IPS DF 6.9 (cell line): ENCODE measurements at regions not wholly inside any gene's neighbourhood (a gene's known extent, or its start where the extent isn't known, plus 50 kb on each side); places are given as distances from the start of the nearest gene placed in this dataset.

ENCODE experiments used
- DNase-seq: peaks from one replicate; pipeline ENCODE4 v3.0.0-alpha.2; 2013; ENCODE audit warnings: low read depth, low spot score
- H3K27ac ChIP-seq: one replicate; pipeline ENCODE4 v1.5.1; 2013; ENCODE audit warnings: low read length, control low read depth
- H3K27me3 ChIP-seq: 2 replicates; pipeline ENCODE4 v1.6.1; 2013; ENCODE audit warnings: mild to moderate bottlenecking, low read length; ENCODE audit not compliant: control insufficient read depth, insufficient read depth
- H3K36me3 ChIP-seq: 2 replicates; pipeline ENCODE4 v1.6.1; 2013; ENCODE audit warnings: low read length; ENCODE audit not compliant: control insufficient read depth, insufficient read depth
- H3K4me1 ChIP-seq: 2 replicates; pipeline ENCODE4 v1.6.1; 2013; ENCODE audit warnings: low read length; ENCODE audit not compliant: control insufficient read depth, insufficient read depth
- H3K4me3 ChIP-seq: 2 replicates; pipeline ENCODE4 v1.5.1; 2013; ENCODE audit warnings: mild to moderate bottlenecking, low read length
- H3K9me3 ChIP-seq: 2 replicates; pipeline ENCODE4 v1.6.1; 2013; ENCODE audit warnings: low read length, inconsistent platforms; ENCODE audit not compliant: control insufficient read depth, insufficient read depth
- WGBS: extraction: QIAGEN DNeasy Blood & Tissue Kit; methylation state at CpG from one replicate; pipeline ENCODE4 v1.1.7; 2013; ENCODE audit warnings: mixed read lengths, missing lambda C conversion rate; ENCODE audit not compliant: insufficient read length, insufficient coverage; 5-methylcytosine and 5-hydroxymethylcytosine counted together

GRCh38 chr12:111010061-111010460, 89.7 kb upstream of the MYL2 start:
- Histone ChIP-seq H3K36me3 (no peaks in the 10 kb centered on the region), H3K27ac (no peak overlapping the region), H3K27me3 (no peaks in the 10 kb centered on the region), H3K9me3 (no peaks in the 10 kb centered on the region), H3K4me3 (no peak overlapping the region), H3K4me1 (no peaks in the 10 kb centered on the region)
- DNase-seq, result no peak
- no CpG with 5 or more reads among the region's 3 CpGs for WGBS

- DNase-seq, result no peak
- no peak overlapping the region for H3K4me3 ChIP-seq
- no peaks in the 10 kb centered on the region for H3K36me3 ChIP-seq
- H3K27ac ChIP-seq, result no peak overlapping the region
- no peaks in the 10 kb centered on the region for H3K4me1 ChIP-seq
- no peaks in the 10 kb centered on the region for H3K27me3 ChIP-seq
- no CpG with 5 or more reads among the region's 2 CpGs for WGBS
- no peaks in the 10 kb centered on the region for H3K9me3 ChIP-seq
These were observed 86.2 kb upstream of the MYL2 start for GRCh38 chr12:111006621-111007020.

GRCh38 chr12:110998971-110999370, 78.6 kb upstream of the MYL2 start:
- DNase-seq, result no peak
- Histone ChIP-seq H3K36me3 (no peaks in the 10 kb centered on the region), H3K27ac (no peak overlapping the region), H3K4me1 (no peaks in the 10 kb centered on the region), H3K9me3 (no peaks in the 10 kb centered on the region), H3K27me3 (no peaks in the 10 kb centered on the region), H3K4me3 (no peak overlapping the region)
- no CpG with 5 or more reads among the region's 2 CpGs for WGBS

GRCh38 chr12:110998165-110998564, 77.8 kb upstream of the MYL2 start:
- no peaks in the 10 kb centered on the region for H3K4me1 ChIP-seq
- no peak overlapping the region for H3K4me3 ChIP-seq
- no CpG with 5 or more reads among the region's 3 CpGs for WGBS
- H3K27ac ChIP-seq, result no peak overlapping the region
- H3K9me3 ChIP-seq, result no peaks in the 10 kb centered on the region
- H3K36me3 ChIP-seq, result no peaks in the 10 kb centered on the region
- H3K27me3 ChIP-seq, result no peaks in the 10 kb centered on the region
- DNase-seq, result no peak

GRCh38 chr12:110996415-110996814, 76.0 kb upstream of the MYL2 start:
- no peak for DNase-seq
- Histone ChIP-seq H3K36me3 (no peaks in the 10 kb centered on the region), H3K4me1 (no peaks in the 10 kb centered on the region), H3K9me3 (no peaks in the 10 kb centered on the region), H3K4me3 (no peak overlapping the region), H3K27ac (no peak overlapping the region), H3K27me3 (no peaks in the 10 kb centered on the region)
- WGBS, result no CpG with 5 or more reads among the region's 5 CpGs

- H3K4me1 ChIP-seq, result no peaks in the 10 kb centered on the region
- no peaks in the 10 kb centered on the region for H3K9me3 ChIP-seq
- no peaks in the 10 kb centered on the region for H3K27me3 ChIP-seq
These were observed 75.2 kb upstream of the MYL2 start for GRCh38 chr12:110995615-110996014.

GRCh38 chr12:110995016-110995415, 74.6 kb upstream of the MYL2 start:
- Histone ChIP-seq H3K4me3 (no peak overlapping the region), H3K36me3 (no peaks in the 10 kb centered on the region), H3K27me3 (no peaks in the 10 kb centered on the region), H3K27ac (no peak overlapping the region), H3K9me3 (no peaks in the 10 kb centered on the region), H3K4me1 (no peaks in the 10 kb centered on the region)
- no peak for DNase-seq
- WGBS, result no CpG with 5 or more reads among the region's 7 CpGs

More at GRCh38 chr12:110995615-110996014, 75.2 kb upstream of the MYL2 start:
- WGBS, result no CpG with 5 or more reads among the region's 3 CpGs
- H3K27ac ChIP-seq, result no peak overlapping the region
- H3K4me3 ChIP-seq, result no peak overlapping the region
- no peak for DNase-seq
- no peaks in the 10 kb centered on the region for H3K36me3 ChIP-seq

GRCh38 chr12:110993434-110993833, 73.1 kb upstream of the MYL2 start:
- WGBS, result no CpG with 5 or more reads among the region's 3 CpGs
- H3K27me3 ChIP-seq, result no peaks in the 10 kb centered on the region
- DNase-seq, result no peak

GRCh38 chr12:110992909-110993308, 72.5 kb upstream of the MYL2 start:
- DNase-seq, result no peak
- H3K36me3 ChIP-seq, result no peaks in the 10 kb centered on the region
- no peaks in the 10 kb centered on the region for H3K9me3 ChIP-seq
- no CpG with 5 or more reads among the region's 4 CpGs for WGBS
- no peak overlapping the region for H3K4me3 ChIP-seq
- no peak overlapping the region for H3K27ac ChIP-seq
- H3K4me1 ChIP-seq, result no peaks in the 10 kb centered on the region
- H3K27me3 ChIP-seq, result no peaks in the 10 kb centered on the region

More at GRCh38 chr12:110993434-110993833, 73.1 kb upstream of the MYL2 start:
- H3K36me3 ChIP-seq, result no peaks in the 10 kb centered on the region
- no peak overlapping the region for H3K27ac ChIP-seq
- no peaks in the 10 kb centered on the region for H3K9me3 ChIP-seq
- H3K4me3 ChIP-seq, result no peak overlapping the region
- H3K4me1 ChIP-seq, result no peaks in the 10 kb centered on the region

- no CpG with 5 or more reads among the region's 7 CpGs for WGBS
These were observed 63.4 kb upstream of the MYL2 start for GRCh38 chr12:110983811-110984210.

GRCh38 chr12:110972866-110973265, 52.5 kb upstream of the MYL2 start:
- 0 out of 2 replicates have a peak, but pooled peaks cover 1% of the 10 kb centered on the region for H3K27me3 ChIP-seq
- no peak overlapping the region for H3K27ac ChIP-seq
- no CpG with 5 or more reads among the region's 3 CpGs for WGBS
- no peak overlapping the region for H3K4me3 ChIP-seq
- H3K9me3 ChIP-seq, result no peaks in the 10 kb centered on the region
- no peaks in the 10 kb centered on the region for H3K4me1 ChIP-seq
- no peak for DNase-seq
- no peaks in the 10 kb centered on the region for H3K36me3 ChIP-seq

More at GRCh38 chr12:110983811-110984210, 63.4 kb upstream of the MYL2 start:
- DNase-seq, result no peak
- no peaks in the 10 kb centered on the region for H3K4me1 ChIP-seq
- no peaks in the 10 kb centered on the region for H3K27me3 ChIP-seq
- no peak overlapping the region for H3K4me3 ChIP-seq
- no peaks in the 10 kb centered on the region for H3K36me3 ChIP-seq
- H3K27ac ChIP-seq, result no peak overlapping the region
- no peaks in the 10 kb centered on the region for H3K9me3 ChIP-seq
